ENCODE measurements at regions not wholly inside any gene's neighbourhood (a gene's known extent, or its start where the extent isn't known, plus 50 kb on each side); places are given as distances from the start of the nearest gene placed in this dataset.

DNA sequence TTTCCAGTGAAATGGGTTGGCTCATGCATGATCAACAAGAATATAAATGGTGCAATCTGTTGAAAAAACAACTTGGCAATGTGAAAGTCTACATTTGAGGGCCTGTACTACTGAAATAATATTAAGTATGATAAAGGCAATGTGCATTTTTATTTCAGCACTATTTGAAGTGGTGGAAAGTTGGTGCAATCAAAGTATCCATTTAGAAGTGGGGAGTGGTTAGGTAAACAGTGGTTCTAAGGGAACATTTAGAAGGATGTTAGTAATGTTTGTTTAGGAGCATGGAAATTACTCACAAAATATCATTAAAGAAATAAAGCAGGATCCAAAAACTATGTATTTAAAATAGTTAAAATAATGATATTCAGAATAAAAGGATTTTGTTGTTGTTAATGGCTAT, 60.2 kb downstream of the CHRM3 start (continued):
- TF ChIP-seq E2F1 (CRISPR knock-in tag; IDR thresholded peaks at IDR 0.05), result no peak
- no peak for TF ChIP-seq KAT2B (IDR thresholded peaks at IDR 0.05; ENCODE audit: low read depth, low read length)
- no peak for TF ChIP-seq SIN3B (IDR thresholded peaks at IDR 0.05; ENCODE audit: low read depth)
- TF ChIP-seq SAFB2 (IDR thresholded peaks at IDR 0.05; ENCODE audit: borderline replicate concordance, low read depth, low read length, severe bottlenecking), result no peak

DNA sequence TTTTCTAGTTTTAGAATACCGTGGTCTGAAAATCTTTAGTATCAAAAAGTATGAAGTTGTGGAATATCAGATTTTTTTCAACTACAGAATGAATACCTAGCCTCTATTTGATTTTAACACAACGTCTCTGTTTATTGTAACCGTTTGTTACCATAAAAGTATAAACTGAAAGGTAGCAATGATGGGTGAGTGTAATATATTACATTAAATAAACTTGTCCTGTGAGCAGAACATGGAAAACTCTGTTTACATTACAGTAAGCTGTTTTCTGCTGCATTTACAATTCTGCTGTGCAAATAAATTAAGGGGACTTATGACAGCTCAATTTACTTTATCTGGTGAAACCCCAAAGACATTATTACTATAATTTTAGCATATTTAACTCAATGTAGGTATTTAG, 62.5 kb downstream of the CHRM3 start:
- ATAC-seq, result no peak
- Histone ChIP-seq H3K4me2 (ENCODE audit: insufficient read depth, low read length) (no peak overlapping the region), H3K9ac (ENCODE audit: insufficient read depth in 1 of 2, low read depth in 2 of 2, low read length in 2 of 2) (no peak overlapping the region), H2AFZ (ENCODE audit: low read depth, low read length) (no peak overlapping the region), H4K20me1 (replicated peaks; ENCODE audit: control insufficient read depth, insufficient read depth, low read length) (no peaks in the 10 kb centered on the region), H3K4me3 (no peak overlapping the region), H3K27me3 (ENCODE audit: control insufficient read depth in 2 of 2, insufficient read depth in 2 of 2, low read length in 2 of 2) (no peaks in the 10 kb centered on the region), H3K36me3 (ENCODE audit: control insufficient read depth, insufficient read depth, low read length) (no peaks in the 10 kb centered on the region), H3K9me3 (replicated peaks; ENCODE audit: control insufficient read depth, insufficient read depth, low read depth, low read length) (0 out of 2 replicates have a peak, but pooled peaks cover 2% of the 10 kb centered on the region), H3K4me1 (replicated peaks in 1 of 2; ENCODE audit: control insufficient read depth in 2 of 2, insufficient read depth in 2 of 2, low read length in 2 of 2) (no peaks in the 10 kb centered on the region), H3K9me1 (ENCODE audit: control insufficient read depth, insufficient read depth, low read length) (no peaks in the 10 kb centered on the region), H3K27ac (ENCODE audit: extremely low read depth, low read depth, low read length) (no peak overlapping the region), H3K79me2 (ENCODE audit: control insufficient read depth, insufficient read depth, low read length) (no peaks in the 10 kb centered on the region)
- POLR2A ChIA-PET, result no interaction called here
- in situ Hi-C loops (cut with MboI) (no loop called here), intact Hi-C loops (cut with micrococcal nuclease) (no loop called here)
- FAIRE-seq, result no peak
- 2% methylated on average over 3 of the region's 3 CpGs for WGBS (ENCODE audit: insufficient coverage, low coverage, missing lambda C conversion rate)
- no peak for DNase-seq (ENCODE audit: extremely low read depth in 1 of 4, low spot score in 3 of 4)
- TF ChIP-seq ETV1 (tag; conservative IDR thresholded peaks at IDR 0.05; ENCODE audit: low read depth), result no peak
- no peak for TF ChIP-seq ZNF274 (IDR thresholded peaks at IDR 0.05; ENCODE audit: borderline replicate concordance, low read depth, low read length)
- TF ChIP-seq E4F1 (CRISPR knock-in tag; IDR thresholded peaks at IDR 0.05; ENCODE audit: borderline replicate concordance), result no peak
- TF ChIP-seq ZNF445 (CRISPR knock-in tag; IDR thresholded peaks at IDR 0.05; ENCODE audit: low read depth), result no peak
- TF ChIP-seq, protein P1, sequence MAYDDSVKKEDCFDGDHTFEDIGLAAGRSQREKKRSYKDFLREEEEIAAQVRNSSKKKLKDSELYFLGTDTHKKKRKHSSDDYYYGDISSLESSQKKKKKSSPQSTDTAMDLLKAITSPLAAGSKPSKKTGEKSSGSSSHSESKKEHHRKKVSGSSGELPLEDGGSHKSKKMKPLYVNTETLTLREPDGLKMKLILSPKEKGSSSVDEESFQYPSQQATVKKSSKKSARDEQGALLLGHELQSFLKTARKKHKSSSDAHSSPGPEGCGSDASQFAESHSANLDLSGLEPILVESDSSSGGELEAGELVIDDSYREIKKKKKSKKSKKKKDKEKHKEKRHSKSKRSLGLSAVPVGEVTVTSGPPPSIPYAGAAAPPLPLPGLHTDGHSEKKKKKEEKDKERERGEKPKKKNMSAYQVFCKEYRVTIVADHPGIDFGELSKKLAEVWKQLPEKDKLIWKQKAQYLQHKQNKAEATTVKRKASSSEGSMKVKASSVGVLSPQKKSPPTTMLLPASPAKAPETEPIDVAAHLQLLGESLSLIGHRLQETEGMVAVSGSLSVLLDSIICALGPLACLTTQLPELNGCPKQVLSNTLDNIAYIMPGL (CRISPR knock-in tag; IDR thresholded peaks at IDR 0.05), result no peak
- TF ChIP-seq ILK (tag; IDR thresholded peaks at IDR 0.05; ENCODE audit: borderline replicate concordance, low read depth), result no peak
- no peak for TF ChIP-seq EWSR1 (IDR thresholded peaks at IDR 0.05; ENCODE audit: borderline replicate concordance, low read depth, partially characterized antibody)
- TF ChIP-seq NEUROD1 (IDR thresholded peaks at IDR 0.05; ENCODE audit: borderline replicate concordance, low read depth, low read length, partially characterized antibody), result no peak
- TF ChIP-seq SMARCA5 (IDR thresholded peaks at IDR 0.05), result no peak
- no peak for TF ChIP-seq RAD51 (IDR thresholded peaks at IDR 0.05; ENCODE audit: borderline replicate concordance, low read depth)
- TF ChIP-seq ZSCAN32 (CRISPR knock-in tag; IDR thresholded peaks at IDR 0.05), result no peak
- TF ChIP-seq ZC3H11A (IDR thresholded peaks at IDR 0.05; ENCODE audit: low read depth, low read length), result no peak
- CTCF ChIA-PET (ENCODE audit: low intra/inter-chr PET ratio), result no interaction called here
- no TSS peak for BruUV-seq (replicated peaks)

Data from K562 (cell line).